GM12873 (cell line): ENCODE measurements at regions not wholly inside any gene's neighbourhood (a gene's known extent, or its start where the extent isn't known, plus 50 kb on each side); places are given as distances from the start of the nearest gene placed in this dataset.

Experiments used
- CTCF ChIP-seq: IDR thresholded peaks from 2 replicates; pipeline ENCODE4 v1.5.1; 2012; ENCODE audit warnings: low read depth, mild to moderate bottlenecking, moderate library complexity, low read length, control low read depth; ENCODE audit not compliant: insufficient read depth; ENCODE audit errors: missing control alignments

- no peak for TF ChIP-seq CTCF
Measured at GRCh38 chr14:71538288-71538687, 393.9 kb upstream of the RGS6 start.

- TF ChIP-seq CTCF, result no peak
Measured at GRCh38 chr14:71538938-71539649, 393.1 kb upstream of the RGS6 start.

GRCh38 chr14:71539650-71540285, 392.5 kb upstream of the RGS6 start:
- TF ChIP-seq CTCF, result no peak

- TF ChIP-seq CTCF, result no peak
Measured at GRCh38 chr14:71541271-71541670, 391.0 kb upstream of the RGS6 start.

- TF ChIP-seq CTCF, result no peak
Measured at GRCh38 chr14:71541973-71542690, 390.1 kb upstream of the RGS6 start.

GRCh38 chr14:71549421-71550050, 382.7 kb upstream of the RGS6 start:
- TF ChIP-seq CTCF, result no peak

- no peak for TF ChIP-seq CTCF
Measured at GRCh38 chr14:71550367-71550766, 381.9 kb upstream of the RGS6 start.
